ENCODE measurements at regions not wholly inside any gene's neighbourhood (a gene's known extent, or its start where the extent isn't known, plus 50 kb on each side); places are given as distances from the start of the nearest gene placed in this dataset.

DNA sequence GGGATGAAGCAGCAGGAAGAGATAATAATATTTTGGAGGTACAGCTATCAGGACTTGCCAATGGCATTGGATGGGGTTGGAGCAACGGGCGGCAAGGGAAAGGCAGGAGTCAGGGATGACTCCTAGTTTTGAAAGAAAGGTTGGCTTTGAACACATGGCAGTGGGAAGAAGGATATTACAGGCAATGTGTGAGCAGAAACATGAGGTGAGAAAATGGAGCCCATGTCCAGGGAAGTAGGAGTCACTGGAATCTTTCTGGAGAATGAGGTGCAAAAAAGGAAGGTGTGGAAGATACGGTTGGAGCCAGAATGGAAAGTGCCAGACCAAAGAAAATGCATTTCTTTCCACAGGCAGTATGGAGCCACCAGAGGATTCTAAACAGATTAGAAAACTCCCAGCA lies 288.5 kb upstream of the KAZN start:
- Mint-ChIP-seq H3K9me3 (ENCODE audit: insufficient read depth) (no peaks in the 10 kb centered on the region), H3K27me3 (peaks cover 9% of the 10 kb centered on the region), H3K4me3 (no peak overlapping the region), H3K4me1 (no peaks in the 10 kb centered on the region), H3K27ac (no peak overlapping the region)
- H3K79me2 ChIP-seq (ENCODE audit: control insufficient read depth, insufficient read depth, low read length) = no peaks in the 10 kb centered on the region
- H3K9me3 ChIP-seq (ENCODE audit: control extremely low read depth in 1 of 3, control insufficient read depth in 2 of 3, insufficient read depth in 1 of 3, low read length in 2 of 3) = no peaks in the 10 kb centered on the region
- POLR2A ChIA-PET = no interaction called here
- H3K27me3 ChIP-seq (replicated peaks in 1 of 4; ENCODE audit: control extremely low read depth in 1 of 4, control insufficient read depth in 3 of 4, insufficient read depth in 4 of 4, low read length in 3 of 4) = no peaks in the 10 kb centered on the region
- 80% methylated on average over 2 of the region's 3 CpGs for WGBS (ENCODE audit: insufficient coverage)
- no peaks in the 10 kb centered on the region for H3K36me3 ChIP-seq (replicated peaks in 1 of 2; ENCODE audit: control extremely low read depth in 1 of 2, control insufficient read depth in 1 of 2, extremely low read depth in 1 of 2, insufficient read depth in 2 of 2, low read length in 1 of 2)
- H4K20me1 ChIP-seq (ENCODE audit: control insufficient read depth, insufficient read depth, low read length, poor library complexity, severe bottlenecking) = no peaks in the 10 kb centered on the region
- H3K4me2 ChIP-seq (replicated peaks; ENCODE audit: low read depth, low read length, poor library complexity, severe bottlenecking) = no peak overlapping the region
- CTCF ChIA-PET = no interaction called here
- no peak overlapping the region for H2AFZ ChIP-seq (ENCODE audit: insufficient read depth, low read depth, low read length, poor library complexity, severe bottlenecking)
- H3K27ac ChIP-seq (ENCODE audit: low read length in 2 of 2) = no peak overlapping the region
- no peak overlapping the region for H3K9ac ChIP-seq (ENCODE audit: low read length)
- no peak for ATAC-seq (ENCODE audit: low read depth)
- TF ChIP-seq EZH2 (IDR thresholded peaks at IDR 0.05; ENCODE audit: borderline replicate concordance, insufficient read depth, low read depth, low read length, poor library complexity, severe bottlenecking) = no peak
- TF ChIP-seq, protein P1, sequence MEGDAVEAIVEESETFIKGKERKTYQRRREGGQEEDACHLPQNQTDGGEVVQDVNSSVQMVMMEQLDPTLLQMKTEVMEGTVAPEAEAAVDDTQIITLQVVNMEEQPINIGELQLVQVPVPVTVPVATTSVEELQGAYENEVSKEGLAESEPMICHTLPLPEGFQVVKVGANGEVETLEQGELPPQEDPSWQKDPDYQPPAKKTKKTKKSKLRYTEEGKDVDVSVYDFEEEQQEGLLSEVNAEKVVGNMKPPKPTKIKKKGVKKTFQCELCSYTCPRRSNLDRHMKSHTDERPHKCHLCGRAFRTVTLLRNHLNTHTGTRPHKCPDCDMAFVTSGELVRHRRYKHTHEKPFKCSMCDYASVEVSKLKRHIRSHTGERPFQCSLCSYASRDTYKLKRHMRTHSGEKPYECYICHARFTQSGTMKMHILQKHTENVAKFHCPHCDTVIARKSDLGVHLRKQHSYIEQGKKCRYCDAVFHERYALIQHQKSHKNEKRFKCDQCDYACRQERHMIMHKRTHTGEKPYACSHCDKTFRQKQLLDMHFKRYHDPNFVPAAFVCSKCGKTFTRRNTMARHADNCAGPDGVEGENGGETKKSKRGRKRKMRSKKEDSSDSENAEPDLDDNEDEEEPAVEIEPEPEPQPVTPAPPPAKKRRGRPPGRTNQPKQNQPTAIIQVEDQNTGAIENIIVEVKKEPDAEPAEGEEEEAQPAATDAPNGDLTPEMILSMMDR (IDR thresholded peaks at IDR 0.05) = no peak
- no peaks in the 10 kb centered on the region for H3K4me1 ChIP-seq (ENCODE audit: control insufficient read depth in 2 of 2, insufficient read depth in 2 of 2, low read length in 2 of 2)
- no peak for DNase-seq
- no peak overlapping the region for H3K4me3 ChIP-seq (ENCODE audit: control extremely low read depth in 1 of 5, extremely low read depth in 1 of 5, insufficient read depth in 1 of 5, low read depth in 2 of 5, low read length in 4 of 5)
- intact Hi-C loops (cut with micrococcal nuclease) = no loop called here

DNA sequence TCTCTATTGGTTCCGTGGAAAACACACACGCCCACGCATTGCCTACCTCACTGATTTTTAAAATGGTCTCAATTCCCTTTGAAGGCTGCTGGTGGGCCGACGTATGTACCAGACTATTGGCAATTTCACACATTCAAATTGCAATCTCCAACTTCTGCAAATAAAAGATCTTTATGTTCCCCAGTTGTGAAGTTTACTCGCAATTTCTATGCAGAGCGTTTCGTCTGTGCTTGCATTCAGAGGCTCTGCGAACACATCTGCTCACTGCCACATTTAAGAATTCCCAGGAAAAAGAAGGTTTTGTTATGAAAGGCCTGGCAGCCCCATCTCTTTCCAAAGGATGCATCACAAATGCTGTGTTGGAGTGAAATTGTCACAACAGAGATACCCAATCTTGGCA lies 288.0 kb upstream of the KAZN start:
- no peaks in the 10 kb centered on the region for H3K9me3 ChIP-seq (ENCODE audit: control extremely low read depth in 1 of 3, control insufficient read depth in 2 of 3, insufficient read depth in 1 of 3, low read length in 2 of 3)
- WGBS (ENCODE audit: insufficient coverage) = 96% methylated on average over 8 of the region's 9 CpGs

More for the DNA sequence above, 288.0 kb upstream of the KAZN start:
- Mint-ChIP-seq H3K27me3 (peaks cover 9% of the 10 kb centered on the region), H3K27ac (no peak overlapping the region), H3K4me1 (no peaks in the 10 kb centered on the region), H3K9me3 (ENCODE audit: insufficient read depth) (no peaks in the 10 kb centered on the region), H3K4me3 (no peak overlapping the region)
- intact Hi-C loops (cut with micrococcal nuclease) = no loop called here
- no peaks in the 10 kb centered on the region for H3K79me2 ChIP-seq (ENCODE audit: control insufficient read depth, insufficient read depth, low read length)
- H3K27me3 ChIP-seq (replicated peaks in 1 of 4; ENCODE audit: control extremely low read depth in 1 of 4, control insufficient read depth in 3 of 4, insufficient read depth in 4 of 4, low read length in 3 of 4) = no peaks in the 10 kb centered on the region
- no peaks in the 10 kb centered on the region for H3K36me3 ChIP-seq (replicated peaks in 1 of 2; ENCODE audit: control extremely low read depth in 1 of 2, control insufficient read depth in 1 of 2, extremely low read depth in 1 of 2, insufficient read depth in 2 of 2, low read length in 1 of 2)
- H3K27ac ChIP-seq (ENCODE audit: low read length in 2 of 2) = no peak overlapping the region
- H3K4me1 ChIP-seq (ENCODE audit: control insufficient read depth in 2 of 2, insufficient read depth in 2 of 2, low read length in 2 of 2) = no peaks in the 10 kb centered on the region
- DNase-seq (no peak), ATAC-seq (ENCODE audit: low read depth) (no peak)
- H3K4me2 ChIP-seq (replicated peaks; ENCODE audit: low read depth, low read length, poor library complexity, severe bottlenecking) = no peak overlapping the region
- ChIA-PET POLR2A (no interaction called here), CTCF (no interaction called here)
- H3K4me3 ChIP-seq (ENCODE audit: control extremely low read depth in 1 of 5, extremely low read depth in 1 of 5, insufficient read depth in 1 of 5, low read depth in 2 of 5, low read length in 4 of 5) = no peak overlapping the region
- H3K9ac ChIP-seq (ENCODE audit: low read length) = no peak overlapping the region
- H2AFZ ChIP-seq (ENCODE audit: insufficient read depth, low read depth, low read length, poor library complexity, severe bottlenecking) = no peak overlapping the region
- no peaks in the 10 kb centered on the region for H4K20me1 ChIP-seq (ENCODE audit: control insufficient read depth, insufficient read depth, low read length, poor library complexity, severe bottlenecking)
- TF ChIP-seq, protein P1 (IDR thresholded peaks at IDR 0.05) = no peak
- no peak for TF ChIP-seq EZH2 (IDR thresholded peaks at IDR 0.05; ENCODE audit: borderline replicate concordance, insufficient read depth, low read depth, low read length, poor library complexity, severe bottlenecking)

Data from B cell (primary cell).